GM23338 (cell line): ENCODE measurements at regions not wholly inside any gene's neighbourhood (a gene's known extent, or its start where the extent isn't known, plus 50 kb on each side); places are given as distances from the start of the nearest gene placed in this dataset.

Experiments
- CTCF ChIP-seq, 2 experiments: fragments of 200-600 bp in 1 of 2; sonication (generic) in 1 of 2; conservative IDR thresholded peaks; 2 replicates each; pipeline versions ENCODE4 v1.5.1 to v1.6.1; 2016 to 2017; ENCODE audit warnings: antibody characterized with exemption in 2 of 2, low read depth in 2 of 2, mild to moderate bottlenecking in 2 of 2, moderate library complexity in 1 of 2
- STAT1 ChIP-seq: IDR thresholded peaks from one replicate; pipeline ENCODE4 v1.6.1; 2016; ENCODE audit warnings: antibody characterized with exemption; ENCODE audit not compliant: unreplicated experiment

- TF ChIP-seq CTCF (conservative IDR thresholded peaks at IDR 0.05; ENCODE audit: low read depth in 2 of 2), result no peak
- no peak for TF ChIP-seq STAT1
Observed at GRCh38 chr14:34129927-34130552, 179.2 kb upstream of the EGLN3 start.
